Prostate gland (tissue), 2 donors: ENCODE measurements at regions not wholly inside any gene's neighbourhood (a gene's known extent, or its start where the extent isn't known, plus 50 kb on each side); places are given as distances from the start of the nearest gene placed in this dataset.

Experiments
- DNase-seq: peaks from one replicate; pipeline ENCODE4 v3.0.0-alpha.2; 2019; ENCODE audit warnings: low spot score
- H3K27ac ChIP-seq, 2 donors: fragments of 200-600 bp; sonication (generic); 2 replicates each; pipeline ENCODE4 v1.5.1; 2017 to 2019
- H3K27me3 ChIP-seq: fragments of 200-600 bp; sonication (generic); replicated peaks from 2 replicates; pipeline ENCODE4 v1.5.1; 2019; ENCODE audit not compliant: insufficient read depth
- H3K36me3 ChIP-seq, 2 donors: fragments of 200-600 bp; sonication (generic); 1 replicate in 1 of 2; 2 replicates in 1 of 2; pipeline versions ENCODE4 v1.5.1 to v1.8.1; 2017 to 2019
- H3K4me1 ChIP-seq: fragments of 200-600 bp; sonication (generic); replicated peaks from 2 replicates; pipeline ENCODE4 v1.5.1; 2019
- H3K4me3 ChIP-seq, 2 donors: fragments of 200-600 bp; sonication (generic); 2 replicates each; pipeline ENCODE4 v1.5.1; 2017 to 2019
- H3K9me3 ChIP-seq: fragments of 200-600 bp; sonication (generic); 2 replicates; pipeline ENCODE4 v1.5.1; 2017
- CTCF ChIP-seq, 4 experiments: fragments of 200-600 bp in 2 of 4; fragments of 450-650 bp in 2 of 4; sonication (generic) in 2 of 4; IDR thresholded peaks; 1 replicate in 3 of 4; 2 replicates in 1 of 4; pipeline ENCODE4 v1.5.1; 2016 to 2019; ENCODE audit warnings: antibody characterized with exemption in 4 of 4, mild to moderate bottlenecking in 2 of 4, moderate library complexity in 2 of 4
- POLR2A ChIP-seq: fragments of 450-650 bp; IDR thresholded peaks from one replicate; pipeline ENCODE4 v1.6.1; 2016; ENCODE audit warnings: antibody characterized with exemption, mild to moderate bottlenecking
- POLR2AphosphoS5 ChIP-seq: sonication (generic); formaldehyde crosslinking; IDR thresholded peaks from one replicate; pipeline ENCODE4 v1.6.1; 2017; ENCODE audit warnings: antibody characterized with exemption
- WGBS: methylation state at CpG from one replicate; pipeline ENCODE4 v1.1.5; 2018; 5-methylcytosine and 5-hydroxymethylcytosine counted together
- intact Hi-C: fragments of 100-400 bp; cut with DNase I; formaldehyde crosslinking; loops from one replicate; pipeline ENCODE4 v1.14.2; 2022

- Histone ChIP-seq H3K36me3 (no peaks in the 10 kb centered on the region), H3K4me3 (no peak overlapping the region), H3K4me1 (no peaks in the 10 kb centered on the region), H3K27me3 (no peaks in the 10 kb centered on the region), H3K9me3 (no peaks in the 10 kb centered on the region), H3K27ac (no peak overlapping the region)
- no peak for TF ChIP-seq POLR2AphosphoS5
- TF ChIP-seq CTCF (IDR thresholded peaks at IDR 0.05) = no peak
- no peak for TF ChIP-seq POLR2A
- 91% methylated on average over 2 of the region's 2 CpGs for WGBS
- intact Hi-C loops = no loop called here
- DNase-seq = no peak
These were observed 108.8 kb downstream of the EFNB1 start for GRCh38 chrX:68937581-68937980.

GRCh38 chrX:68936608-68937007 is 107.8 kb downstream of the EFNB1 start:
- intact Hi-C loops = no loop called here
- no peak overlapping the region for H3K27ac ChIP-seq
- H3K4me1 ChIP-seq = no peaks in the 10 kb centered on the region
- no peaks in the 10 kb centered on the region for H3K27me3 ChIP-seq
- no peak overlapping the region for H3K4me3 ChIP-seq
- H3K36me3 ChIP-seq = no peaks in the 10 kb centered on the region
- TF ChIP-seq POLR2A = no peak
- no peak for TF ChIP-seq POLR2AphosphoS5
- TF ChIP-seq CTCF (IDR thresholded peaks at IDR 0.05) = no peak
- DNase-seq = no peak
- no peaks in the 10 kb centered on the region for H3K9me3 ChIP-seq

- DNase-seq = no peak
- TF ChIP-seq CTCF (IDR thresholded peaks at IDR 0.05) = no peak
- TF ChIP-seq POLR2A = no peak
- TF ChIP-seq POLR2AphosphoS5 = no peak
- Histone ChIP-seq H3K4me1 (no peaks in the 10 kb centered on the region), H3K9me3 (no peaks in the 10 kb centered on the region), H3K27ac (no peak overlapping the region), H3K4me3 (no peak overlapping the region), H3K36me3 (no peaks in the 10 kb centered on the region), H3K27me3 (no peaks in the 10 kb centered on the region)
- intact Hi-C loops = no loop called here
- 91% methylated on average over 4 of the region's 4 CpGs for WGBS
These were observed 107.3 kb downstream of the EFNB1 start for GRCh38 chrX:68936126-68936525.

GRCh38 chrX:68935362-68935761 is 106.5 kb downstream of the EFNB1 start:
- no peak overlapping the region for H3K4me3 ChIP-seq
- H3K27ac ChIP-seq = no peak overlapping the region
- no peaks in the 10 kb centered on the region for H3K4me1 ChIP-seq
- H3K36me3 ChIP-seq = no peaks in the 10 kb centered on the region
- no peaks in the 10 kb centered on the region for H3K9me3 ChIP-seq
- 72% methylated on average over 2 of the region's 2 CpGs for WGBS
- H3K27me3 ChIP-seq = no peaks in the 10 kb centered on the region
- no peak for DNase-seq
- intact Hi-C loops = no loop called here
- no peak for TF ChIP-seq POLR2A
- TF ChIP-seq CTCF (IDR thresholded peaks at IDR 0.05) = no peak
- no peak for TF ChIP-seq POLR2AphosphoS5

GRCh38 chrX:68934922-68935321 is 106.1 kb downstream of the EFNB1 start:
- H3K4me3 ChIP-seq = no peak overlapping the region

More at GRCh38 chrX:68934922-68935321, 106.1 kb downstream of the EFNB1 start:
- H3K27ac ChIP-seq = no peak overlapping the region
- DNase-seq = no peak
- 84% methylated on average over 4 of the region's 6 CpGs for WGBS
- no peaks in the 10 kb centered on the region for H3K27me3 ChIP-seq
- no peaks in the 10 kb centered on the region for H3K36me3 ChIP-seq
- no peaks in the 10 kb centered on the region for H3K9me3 ChIP-seq
- no peaks in the 10 kb centered on the region for H3K4me1 ChIP-seq
- intact Hi-C loops = no loop called here
- no peak for TF ChIP-seq POLR2A
- TF ChIP-seq POLR2AphosphoS5 = no peak
- no peak for TF ChIP-seq CTCF (IDR thresholded peaks at IDR 0.05)
